PC-3 (cell line): ENCODE measurements at regions not wholly inside any gene's neighbourhood (a gene's known extent, or its start where the extent isn't known, plus 50 kb on each side); places are given as distances from the start of the nearest gene placed in this dataset.

Source experiments
- EZH2 ChIP-seq: fragments of 300-600 bp; sonication (generic); IDR thresholded peaks from one replicate; pipeline ENCODE4 v1.6.1; 2017; ENCODE audit warnings: antibody characterized with exemption, mild to moderate bottlenecking, low read length; ENCODE audit not compliant: unreplicated experiment
- TF ChIP-seq, protein P1 (sequence below): fragments of 300-600 bp; sonication (generic); conservative IDR thresholded peaks from 2 replicates; pipeline ENCODE4 v1.5.1; 2017; ENCODE audit warnings: antibody characterized with exemption, low read depth, mild to moderate bottlenecking, low read length

DNA sequence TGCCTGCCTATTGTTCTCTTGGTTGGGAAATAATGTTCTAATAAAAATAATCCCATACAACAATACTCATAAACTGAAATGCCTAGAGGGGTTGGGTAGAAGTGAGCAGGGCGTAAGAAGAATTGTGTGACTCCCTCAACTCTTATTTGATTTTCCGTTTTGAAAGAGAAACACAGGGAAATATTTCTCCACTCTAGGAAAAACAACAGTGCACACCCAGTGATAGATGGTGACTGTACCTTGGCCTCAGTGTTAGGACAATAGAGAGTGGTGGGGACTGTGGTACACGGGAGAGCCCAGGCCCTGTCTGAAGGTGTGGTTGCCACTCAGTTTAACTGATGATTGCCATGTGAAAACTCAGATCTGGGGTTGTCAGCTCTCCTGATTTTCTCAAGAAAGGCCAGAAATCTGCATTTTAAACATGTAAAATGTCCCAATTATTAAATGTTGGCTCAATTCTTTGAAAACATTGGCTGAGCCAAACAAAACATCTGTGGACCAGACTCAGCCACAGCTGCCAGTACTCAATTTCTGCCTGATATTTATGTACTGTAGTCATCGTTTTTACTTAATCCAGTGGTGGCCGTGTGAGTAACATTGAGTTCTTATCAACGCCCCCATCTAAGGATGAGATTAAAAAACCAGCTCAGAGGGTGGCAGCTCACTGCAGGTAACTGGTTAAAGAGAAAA, 103.8 kb upstream of the ZNF618 start:
- TF ChIP-seq EZH2: no peak
- TF ChIP-seq, protein P1, sequence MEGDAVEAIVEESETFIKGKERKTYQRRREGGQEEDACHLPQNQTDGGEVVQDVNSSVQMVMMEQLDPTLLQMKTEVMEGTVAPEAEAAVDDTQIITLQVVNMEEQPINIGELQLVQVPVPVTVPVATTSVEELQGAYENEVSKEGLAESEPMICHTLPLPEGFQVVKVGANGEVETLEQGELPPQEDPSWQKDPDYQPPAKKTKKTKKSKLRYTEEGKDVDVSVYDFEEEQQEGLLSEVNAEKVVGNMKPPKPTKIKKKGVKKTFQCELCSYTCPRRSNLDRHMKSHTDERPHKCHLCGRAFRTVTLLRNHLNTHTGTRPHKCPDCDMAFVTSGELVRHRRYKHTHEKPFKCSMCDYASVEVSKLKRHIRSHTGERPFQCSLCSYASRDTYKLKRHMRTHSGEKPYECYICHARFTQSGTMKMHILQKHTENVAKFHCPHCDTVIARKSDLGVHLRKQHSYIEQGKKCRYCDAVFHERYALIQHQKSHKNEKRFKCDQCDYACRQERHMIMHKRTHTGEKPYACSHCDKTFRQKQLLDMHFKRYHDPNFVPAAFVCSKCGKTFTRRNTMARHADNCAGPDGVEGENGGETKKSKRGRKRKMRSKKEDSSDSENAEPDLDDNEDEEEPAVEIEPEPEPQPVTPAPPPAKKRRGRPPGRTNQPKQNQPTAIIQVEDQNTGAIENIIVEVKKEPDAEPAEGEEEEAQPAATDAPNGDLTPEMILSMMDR: no peak
